ENCODE measurements at regions not wholly inside any gene's neighbourhood (a gene's known extent, or its start where the extent isn't known, plus 50 kb on each side); places are given as distances from the start of the nearest gene placed in this dataset.
A peak's percentile ranks its signal among the peaks of the same experiment; 100 is the strongest.

- no peaks in the 10 kb centered on the region for H3K27me3 Mint-ChIP-seq (ENCODE audit: unreplicated experiment)
- peaks cover 3% of the 10 kb centered on the region for H3K4me1 Mint-ChIP-seq (ENCODE audit: low read depth, unreplicated experiment)
- DNase-seq: no peak
- no peak overlapping the region for H3K4me3 Mint-ChIP-seq (ENCODE audit: unreplicated experiment)
- H3K27ac Mint-ChIP-seq (ENCODE audit: unreplicated experiment): no peak overlapping the region
- TF ChIP-seq, protein P1, sequence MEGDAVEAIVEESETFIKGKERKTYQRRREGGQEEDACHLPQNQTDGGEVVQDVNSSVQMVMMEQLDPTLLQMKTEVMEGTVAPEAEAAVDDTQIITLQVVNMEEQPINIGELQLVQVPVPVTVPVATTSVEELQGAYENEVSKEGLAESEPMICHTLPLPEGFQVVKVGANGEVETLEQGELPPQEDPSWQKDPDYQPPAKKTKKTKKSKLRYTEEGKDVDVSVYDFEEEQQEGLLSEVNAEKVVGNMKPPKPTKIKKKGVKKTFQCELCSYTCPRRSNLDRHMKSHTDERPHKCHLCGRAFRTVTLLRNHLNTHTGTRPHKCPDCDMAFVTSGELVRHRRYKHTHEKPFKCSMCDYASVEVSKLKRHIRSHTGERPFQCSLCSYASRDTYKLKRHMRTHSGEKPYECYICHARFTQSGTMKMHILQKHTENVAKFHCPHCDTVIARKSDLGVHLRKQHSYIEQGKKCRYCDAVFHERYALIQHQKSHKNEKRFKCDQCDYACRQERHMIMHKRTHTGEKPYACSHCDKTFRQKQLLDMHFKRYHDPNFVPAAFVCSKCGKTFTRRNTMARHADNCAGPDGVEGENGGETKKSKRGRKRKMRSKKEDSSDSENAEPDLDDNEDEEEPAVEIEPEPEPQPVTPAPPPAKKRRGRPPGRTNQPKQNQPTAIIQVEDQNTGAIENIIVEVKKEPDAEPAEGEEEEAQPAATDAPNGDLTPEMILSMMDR (IDR thresholded peaks at IDR 0.05; ENCODE audit: partially characterized antibody, unreplicated experiment): no peak
- no peaks in the 10 kb centered on the region for H3K36me3 Mint-ChIP-seq (ENCODE audit: unreplicated experiment)
- H3K9me3 Mint-ChIP-seq (ENCODE audit: unreplicated experiment): peaks cover 4% of the 10 kb centered on the region
Observed at GRCh38 chr13:111503376-111503775, 182.9 kb downstream of the TEX29 start.

DNA sequence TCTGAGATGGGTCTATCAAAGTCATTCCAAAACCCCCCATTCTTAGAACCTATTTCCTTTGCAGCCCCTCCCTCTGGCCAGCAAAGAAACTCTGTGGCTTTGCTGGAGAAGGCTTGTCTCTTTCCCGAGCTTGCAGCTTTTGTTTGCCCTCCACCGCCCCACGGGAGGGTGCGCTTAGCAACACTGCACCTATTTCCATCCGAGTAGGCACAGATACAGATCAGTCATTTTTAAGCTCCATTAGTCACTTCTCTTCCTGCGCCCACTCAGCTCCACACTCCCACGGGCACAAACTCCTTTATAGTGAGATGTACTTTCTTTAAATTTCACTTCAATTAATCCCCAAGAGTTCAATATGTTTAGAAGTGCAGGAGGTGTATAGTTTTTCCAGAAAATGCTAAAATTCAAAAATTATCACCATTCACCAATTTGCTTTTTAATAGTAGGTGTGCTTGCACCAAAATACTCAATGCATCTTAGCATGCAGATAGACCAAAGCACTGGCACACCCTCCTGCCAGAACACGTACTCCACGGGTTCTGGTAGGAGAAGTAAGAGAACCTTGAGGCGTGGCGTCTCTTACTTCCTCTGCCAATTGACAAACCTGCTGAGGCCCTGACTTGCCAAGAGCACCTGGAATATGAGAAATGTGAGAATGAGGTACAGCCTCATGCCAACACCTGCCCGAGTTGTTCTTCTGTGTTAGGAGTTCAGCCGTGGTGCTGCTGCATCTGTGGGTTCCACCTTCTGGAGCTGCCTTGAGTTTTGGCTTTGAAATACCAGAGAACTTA is 183.7 kb downstream of the TEX29 start:
- Mint-ChIP-seq H3K27me3 (ENCODE audit: unreplicated experiment) (no peaks in the 10 kb centered on the region), H3K36me3 (ENCODE audit: unreplicated experiment) (no peaks in the 10 kb centered on the region), H3K4me3 (ENCODE audit: unreplicated experiment) (no peak overlapping the region), H3K9me3 (ENCODE audit: unreplicated experiment) (peaks cover 4% of the 10 kb centered on the region), H3K4me1 (ENCODE audit: low read depth, unreplicated experiment) (peaks cover 3% of the 10 kb centered on the region), H3K27ac (ENCODE audit: unreplicated experiment) (no peak overlapping the region)
- no peak for DNase-seq
- TF ChIP-seq, protein P1 (IDR thresholded peaks at IDR 0.05; ENCODE audit: partially characterized antibody, unreplicated experiment): no peak

- TF ChIP-seq, protein P1 (IDR thresholded peaks at IDR 0.05; ENCODE audit: partially characterized antibody, unreplicated experiment): peak; percentile 32
- H3K36me3 Mint-ChIP-seq (ENCODE audit: unreplicated experiment): no peaks in the 10 kb centered on the region
- DNase-seq: peak; percentile 61
- no peak overlapping the region for H3K4me3 Mint-ChIP-seq (ENCODE audit: unreplicated experiment)
- H3K27ac Mint-ChIP-seq (ENCODE audit: unreplicated experiment): no peak overlapping the region
- peaks cover 4% of the 10 kb centered on the region for H3K9me3 Mint-ChIP-seq (ENCODE audit: unreplicated experiment)
- peaks cover 3% of the 10 kb centered on the region for H3K27me3 Mint-ChIP-seq (ENCODE audit: unreplicated experiment)
- H3K4me1 Mint-ChIP-seq (ENCODE audit: low read depth, unreplicated experiment): peaks cover 3% of the 10 kb centered on the region
Observed at GRCh38 chr13:111505175-111505777, 184.8 kb downstream of the TEX29 start.

DNA sequence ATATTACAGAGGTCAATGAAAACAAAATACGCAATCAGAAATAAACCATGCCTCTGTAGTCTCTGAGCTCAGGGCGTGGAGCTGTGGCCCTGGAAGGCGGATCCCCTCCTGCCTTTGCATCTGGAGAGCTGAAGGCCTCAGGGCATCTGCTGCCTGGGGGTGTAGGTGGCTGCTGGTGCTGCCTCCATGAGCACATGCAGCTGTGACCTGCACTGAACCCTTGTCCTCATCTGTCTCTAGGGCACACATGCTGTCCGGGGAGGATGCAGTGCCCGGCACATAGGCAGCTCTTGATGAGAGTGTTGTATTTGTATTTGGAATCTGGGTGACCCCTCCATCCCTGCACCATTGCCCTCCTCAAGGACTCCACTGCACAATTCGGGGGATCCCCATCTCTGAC is 185.7 kb downstream of the TEX29 start:
- H3K4me1 Mint-ChIP-seq (ENCODE audit: low read depth, unreplicated experiment): peaks cover 3% of the 10 kb centered on the region
- TF ChIP-seq, protein P1 (IDR thresholded peaks at IDR 0.05; ENCODE audit: partially characterized antibody, unreplicated experiment): no peak
- H3K27ac Mint-ChIP-seq (ENCODE audit: unreplicated experiment): no peak overlapping the region
- H3K4me3 Mint-ChIP-seq (ENCODE audit: unreplicated experiment): no peak overlapping the region
- peaks cover 3% of the 10 kb centered on the region for H3K27me3 Mint-ChIP-seq (ENCODE audit: unreplicated experiment)
- no peak for DNase-seq
- no peaks in the 10 kb centered on the region for H3K36me3 Mint-ChIP-seq (ENCODE audit: unreplicated experiment)
- H3K9me3 Mint-ChIP-seq (ENCODE audit: unreplicated experiment): peaks cover 2% of the 10 kb centered on the region

DNA sequence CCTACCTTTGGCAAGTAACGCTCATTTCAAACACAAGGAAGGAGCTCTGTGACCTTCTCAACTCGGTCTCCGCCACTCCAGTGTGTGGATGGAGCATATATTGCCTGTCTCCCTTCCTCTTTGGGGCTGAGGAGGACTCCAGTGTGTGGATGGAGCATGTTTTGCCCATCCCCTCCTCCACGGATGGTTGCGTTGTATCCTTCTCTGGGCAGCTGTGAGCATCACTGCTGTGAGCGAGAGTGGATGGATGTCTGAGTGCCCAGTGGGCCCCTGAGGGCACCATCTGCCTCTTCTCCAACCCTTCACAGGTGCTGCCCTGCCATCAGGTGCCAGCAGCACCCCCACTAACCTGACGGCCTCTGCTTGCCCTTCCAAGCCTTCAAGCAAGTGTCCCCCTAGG is 186.2 kb downstream of the TEX29 start:
- TF ChIP-seq, protein P1 (IDR thresholded peaks at IDR 0.05; ENCODE audit: partially characterized antibody, unreplicated experiment): no peak
- no peak overlapping the region for H3K27ac Mint-ChIP-seq (ENCODE audit: unreplicated experiment)

More for the DNA sequence above, 186.2 kb downstream of the TEX29 start:
- H3K4me3 Mint-ChIP-seq (ENCODE audit: unreplicated experiment): no peak overlapping the region
- peaks cover 4% of the 10 kb centered on the region for H3K9me3 Mint-ChIP-seq (ENCODE audit: unreplicated experiment)
- no peak for DNase-seq
- peaks cover 6% of the 10 kb centered on the region for H3K4me1 Mint-ChIP-seq (ENCODE audit: low read depth, unreplicated experiment)
- peaks cover 3% of the 10 kb centered on the region for H3K27me3 Mint-ChIP-seq (ENCODE audit: unreplicated experiment)
- H3K36me3 Mint-ChIP-seq (ENCODE audit: unreplicated experiment): no peaks in the 10 kb centered on the region

Measured in glutamatergic neuron (in vitro differentiated cells).